ENCODE measurements at regions not wholly inside any gene's neighbourhood (a gene's known extent, or its start where the extent isn't known, plus 50 kb on each side); places are given as distances from the start of the nearest gene placed in this dataset.

- no peak overlapping the region for H3K56ac ChIP-seq (ENCODE audit: low read length)
Measured at GRCh38 chr11:92141725-92142124, 82.9 kb upstream of the FAT3 start.

GRCh38 chr11:92141159-92141558 is 83.5 kb upstream of the FAT3 start:
- no peaks in the 10 kb centered on the region for H3K4me1 ChIP-seq (ENCODE audit: control insufficient read depth, low read depth, low read length)
- H3K79me1 ChIP-seq (ENCODE audit: low read length) = no peaks in the 10 kb centered on the region
- no peak overlapping the region for H4K5ac ChIP-seq (ENCODE audit: low read length)
- WGBS (ENCODE audit: extremely low coverage, insufficient coverage, low lambda C conversion rate) = no CpG with 5 or more reads among the region's 3 CpGs
- no peak for DNase-seq
- H2BK15ac ChIP-seq (replicated peaks; ENCODE audit: low read depth) = no peak overlapping the region
- no peak overlapping the region for H3K4me2 ChIP-seq (ENCODE audit: low read length)
- no peaks in the 10 kb centered on the region for H3K27me3 ChIP-seq (ENCODE audit: insufficient read depth, low read length, poor library complexity)
- H4K8ac ChIP-seq (ENCODE audit: low read depth, low read length) = no peak overlapping the region
- no peak overlapping the region for H3K4ac ChIP-seq (ENCODE audit: low read depth, low read length)
- no peak overlapping the region for H3K56ac ChIP-seq (ENCODE audit: low read length)
- no peak overlapping the region for H3K9ac ChIP-seq (ENCODE audit: low read length)
- no peak overlapping the region for H3K4me3 ChIP-seq (ENCODE audit: low read length)
- no peak overlapping the region for H2BK5ac ChIP-seq (ENCODE audit: low read length)
- no peak overlapping the region for H3K18ac ChIP-seq (ENCODE audit: low read length)
- H2AK5ac ChIP-seq (ENCODE audit: low read length) = no peak overlapping the region
- H2BK120ac ChIP-seq (ENCODE audit: low read depth, low read length) = no peak overlapping the region
- H3K79me2 ChIP-seq (ENCODE audit: control insufficient read depth, insufficient read depth, low read length) = no peaks in the 10 kb centered on the region
- no peak overlapping the region for H3K27ac ChIP-seq (ENCODE audit: low read depth, low read length)
- no peaks in the 10 kb centered on the region for H3K36me3 ChIP-seq (ENCODE audit: control insufficient read depth, insufficient read depth, low read length)
- no peak overlapping the region for H3K23ac ChIP-seq (ENCODE audit: low read length)

More at GRCh38 chr11:92141725-92142124, 82.9 kb upstream of the FAT3 start:
- H4K8ac ChIP-seq (ENCODE audit: low read depth, low read length) = no peak overlapping the region
- no peaks in the 10 kb centered on the region for H3K79me1 ChIP-seq (ENCODE audit: low read length)
- H3K4me1 ChIP-seq (ENCODE audit: control insufficient read depth, low read depth, low read length) = no peaks in the 10 kb centered on the region
- H4K5ac ChIP-seq (ENCODE audit: low read length) = no peak overlapping the region
- no peak overlapping the region for H3K4me2 ChIP-seq (ENCODE audit: low read length)
- no peak overlapping the region for H3K23ac ChIP-seq (ENCODE audit: low read length)
- H3K9ac ChIP-seq (ENCODE audit: low read length) = no peak overlapping the region
- no peaks in the 10 kb centered on the region for H3K27me3 ChIP-seq (ENCODE audit: insufficient read depth, low read length, poor library complexity)
- H2BK15ac ChIP-seq (replicated peaks; ENCODE audit: low read depth) = no peak overlapping the region
- no peak overlapping the region for H3K18ac ChIP-seq (ENCODE audit: low read length)
- H3K27ac ChIP-seq (ENCODE audit: low read depth, low read length) = no peak overlapping the region
- H3K4ac ChIP-seq (ENCODE audit: low read depth, low read length) = no peak overlapping the region
- no peak overlapping the region for H2BK120ac ChIP-seq (ENCODE audit: low read depth, low read length)
- H3K4me3 ChIP-seq (ENCODE audit: low read length) = no peak overlapping the region
- H3K79me2 ChIP-seq (ENCODE audit: control insufficient read depth, insufficient read depth, low read length) = no peaks in the 10 kb centered on the region
- no peak for DNase-seq
- no peak overlapping the region for H2AK5ac ChIP-seq (ENCODE audit: low read length)
- no peaks in the 10 kb centered on the region for H3K36me3 ChIP-seq (ENCODE audit: control insufficient read depth, insufficient read depth, low read length)
- H2BK5ac ChIP-seq (ENCODE audit: low read length) = no peak overlapping the region

- H2AK5ac ChIP-seq (ENCODE audit: low read length) = no peak overlapping the region
- H3K36me3 ChIP-seq (ENCODE audit: control insufficient read depth, insufficient read depth, low read length) = no peaks in the 10 kb centered on the region
- no peak overlapping the region for H4K8ac ChIP-seq (ENCODE audit: low read depth, low read length)
- H3K9ac ChIP-seq (ENCODE audit: low read length) = no peak overlapping the region
- no peak overlapping the region for H3K18ac ChIP-seq (ENCODE audit: low read length)
- no peak overlapping the region for H3K27ac ChIP-seq (ENCODE audit: low read depth, low read length)
- no peak overlapping the region for H2BK5ac ChIP-seq (ENCODE audit: low read length)
- no peak overlapping the region for H2BK120ac ChIP-seq (ENCODE audit: low read depth, low read length)
- H3K79me2 ChIP-seq (ENCODE audit: control insufficient read depth, insufficient read depth, low read length) = no peaks in the 10 kb centered on the region
- H3K23ac ChIP-seq (ENCODE audit: low read length) = no peak overlapping the region
- H3K27me3 ChIP-seq (ENCODE audit: insufficient read depth, low read length, poor library complexity) = no peaks in the 10 kb centered on the region
- H2BK15ac ChIP-seq (replicated peaks; ENCODE audit: low read depth) = no peak overlapping the region
- no CpG with 5 or more reads among the region's 2 CpGs for WGBS (ENCODE audit: extremely low coverage, insufficient coverage, low lambda C conversion rate)
- no peak overlapping the region for H3K56ac ChIP-seq (ENCODE audit: low read length)
- no peak overlapping the region for H3K4me2 ChIP-seq (ENCODE audit: low read length)
- H3K4ac ChIP-seq (ENCODE audit: low read depth, low read length) = no peak overlapping the region
- H3K4me1 ChIP-seq (ENCODE audit: control insufficient read depth, low read depth, low read length) = no peaks in the 10 kb centered on the region
- DNase-seq = no peak
- H3K79me1 ChIP-seq (ENCODE audit: low read length) = no peaks in the 10 kb centered on the region
- no peak overlapping the region for H4K5ac ChIP-seq (ENCODE audit: low read length)
- no peak overlapping the region for H3K4me3 ChIP-seq (ENCODE audit: low read length)
Measured at GRCh38 chr11:92140021-92140420, 84.6 kb upstream of the FAT3 start.

GRCh38 chr11:92138296-92138695 is 86.3 kb upstream of the FAT3 start:
- Histone ChIP-seq H3K4me1 (ENCODE audit: control insufficient read depth, low read depth, low read length) (no peaks in the 10 kb centered on the region), H2BK120ac (ENCODE audit: low read depth, low read length) (no peak overlapping the region), H3K18ac (ENCODE audit: low read length) (no peak overlapping the region), H3K4me3 (ENCODE audit: low read length) (no peak overlapping the region), H3K27me3 (ENCODE audit: insufficient read depth, low read length, poor library complexity) (no peaks in the 10 kb centered on the region), H3K79me1 (ENCODE audit: low read length) (no peaks in the 10 kb centered on the region), H2BK15ac (replicated peaks; ENCODE audit: low read depth) (no peak overlapping the region), H3K36me3 (ENCODE audit: control insufficient read depth, insufficient read depth, low read length) (no peaks in the 10 kb centered on the region), H3K79me2 (ENCODE audit: control insufficient read depth, insufficient read depth, low read length) (no peaks in the 10 kb centered on the region), H2AK5ac (ENCODE audit: low read length) (no peak overlapping the region), H2BK5ac (ENCODE audit: low read length) (no peak overlapping the region), H3K4ac (ENCODE audit: low read depth, low read length) (no peak overlapping the region), H3K56ac (ENCODE audit: low read length) (no peak overlapping the region), H4K8ac (ENCODE audit: low read depth, low read length) (no peak overlapping the region), H3K27ac (ENCODE audit: low read depth, low read length) (no peak overlapping the region), H4K5ac (ENCODE audit: low read length) (no peak overlapping the region), H3K9ac (ENCODE audit: low read length) (no peak overlapping the region), H3K23ac (ENCODE audit: low read length) (no peak overlapping the region), H3K4me2 (ENCODE audit: low read length) (no peak overlapping the region)
- no peak for DNase-seq

GRCh38 chr11:92137747-92138146 is 86.9 kb upstream of the FAT3 start:
- H2AK5ac ChIP-seq (ENCODE audit: low read length) = no peak overlapping the region
- H4K5ac ChIP-seq (ENCODE audit: low read length) = no peak overlapping the region
- H3K27me3 ChIP-seq (ENCODE audit: insufficient read depth, low read length, poor library complexity) = no peaks in the 10 kb centered on the region
- whole genome bisulfite sequencing (ENCODE audit: extremely low coverage, insufficient coverage, low lambda C conversion rate) = no CpG with 5 or more reads among the region's 2 CpGs
- H3K4me1 ChIP-seq (ENCODE audit: control insufficient read depth, low read depth, low read length) = no peaks in the 10 kb centered on the region
- no peak overlapping the region for H3K27ac ChIP-seq (ENCODE audit: low read depth, low read length)
- H3K79me2 ChIP-seq (ENCODE audit: control insufficient read depth, insufficient read depth, low read length) = no peaks in the 10 kb centered on the region
- H4K8ac ChIP-seq (ENCODE audit: low read depth, low read length) = no peak overlapping the region
- no peak overlapping the region for H3K4me3 ChIP-seq (ENCODE audit: low read length)
- no peak overlapping the region for H3K9ac ChIP-seq (ENCODE audit: low read length)
- no peak overlapping the region for H3K23ac ChIP-seq (ENCODE audit: low read length)
- DNase-seq = no peak
- H3K56ac ChIP-seq (ENCODE audit: low read length) = no peak overlapping the region
- no peaks in the 10 kb centered on the region for H3K79me1 ChIP-seq (ENCODE audit: low read length)
- H3K18ac ChIP-seq (ENCODE audit: low read length) = no peak overlapping the region
- no peak overlapping the region for H2BK120ac ChIP-seq (ENCODE audit: low read depth, low read length)
- H3K36me3 ChIP-seq (ENCODE audit: control insufficient read depth, insufficient read depth, low read length) = no peaks in the 10 kb centered on the region
- H2BK5ac ChIP-seq (ENCODE audit: low read length) = no peak overlapping the region
- H3K4ac ChIP-seq (ENCODE audit: low read depth, low read length) = no peak overlapping the region
- H2BK15ac ChIP-seq (replicated peaks; ENCODE audit: low read depth) = no peak overlapping the region
- no peak overlapping the region for H3K4me2 ChIP-seq (ENCODE audit: low read length)

- Histone ChIP-seq H3K4ac (ENCODE audit: low read depth, low read length) (no peak overlapping the region), H2BK15ac (replicated peaks; ENCODE audit: low read depth) (no peak overlapping the region), H4K8ac (ENCODE audit: low read depth, low read length) (no peak overlapping the region), H3K79me1 (ENCODE audit: low read length) (no peaks in the 10 kb centered on the region), H3K79me2 (ENCODE audit: control insufficient read depth, insufficient read depth, low read length) (no peaks in the 10 kb centered on the region), H3K27me3 (ENCODE audit: insufficient read depth, low read length, poor library complexity) (no peaks in the 10 kb centered on the region), H4K5ac (ENCODE audit: low read length) (no peak overlapping the region), H3K4me1 (ENCODE audit: control insufficient read depth, low read depth, low read length) (no peaks in the 10 kb centered on the region), H3K36me3 (ENCODE audit: control insufficient read depth, insufficient read depth, low read length) (no peaks in the 10 kb centered on the region), H3K9ac (ENCODE audit: low read length) (no peak overlapping the region), H3K27ac (ENCODE audit: low read depth, low read length) (no peak overlapping the region), H2AK5ac (ENCODE audit: low read length) (no peak overlapping the region), H2BK5ac (ENCODE audit: low read length) (no peak overlapping the region), H3K4me3 (ENCODE audit: low read length) (no peak overlapping the region), H3K23ac (ENCODE audit: low read length) (no peak overlapping the region), H3K18ac (ENCODE audit: low read length) (no peak overlapping the region), H3K4me2 (ENCODE audit: low read length) (no peak overlapping the region), H3K56ac (ENCODE audit: low read length) (no peak overlapping the region), H2BK120ac (ENCODE audit: low read depth, low read length) (no peak overlapping the region)
- no CpG with 5 or more reads among the region's 2 CpGs for WGBS (ENCODE audit: extremely low coverage, insufficient coverage, low lambda C conversion rate)
- peak; percentile 75 for DNase-seq
Measured at GRCh38 chr11:92136797-92137196, 87.8 kb upstream of the FAT3 start.

Data from mesendoderm (in vitro differentiated cells).